ENCODE measurements at regions not wholly inside any gene's neighbourhood (a gene's known extent, or its start where the extent isn't known, plus 50 kb on each side); places are given as distances from the start of the nearest gene placed in this dataset.

DNA sequence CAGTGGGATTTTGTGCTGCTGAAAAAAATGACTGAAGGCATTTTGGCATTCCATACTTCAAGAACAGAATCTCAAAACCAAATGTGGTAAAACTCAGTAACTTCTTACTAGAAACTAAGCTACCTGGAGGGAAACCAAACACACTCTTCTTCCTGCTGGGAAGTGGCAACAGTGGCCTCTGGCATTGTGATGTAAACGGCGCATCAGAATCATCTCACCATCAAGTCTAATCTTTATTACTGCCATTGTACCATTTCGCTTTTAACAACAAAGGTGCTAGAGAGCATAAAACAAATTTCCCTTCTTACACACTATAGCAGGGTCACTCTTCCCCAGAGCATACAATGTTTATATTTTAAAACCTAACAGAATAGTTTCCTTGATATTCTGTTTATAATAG, 101.6 kb upstream of the CEP162 start:
- no peak for TF ChIP-seq MAZ (CRISPR knock-in tag; conservative IDR thresholded peaks at IDR 0.05 in 1 of 2, IDR thresholded peaks at IDR 0.05 in 1 of 2)
- TF ChIP-seq NCOA2 (IDR thresholded peaks at IDR 0.05; ENCODE audit: partially characterized antibody in 2 of 2), result no peak
- no peak for TF ChIP-seq REST (IDR thresholded peaks at IDR 0.05; ENCODE audit: borderline replicate concordance)
- no peak for TF ChIP-seq REST (CRISPR knock-in tag; IDR thresholded peaks at IDR 0.05; ENCODE audit: low read depth)
- no peak for TF ChIP-seq TBP (optimal IDR thresholded peaks at IDR 0.05; ENCODE audit: low read depth, low read length)
- TF ChIP-seq POLR2A (conservative IDR thresholded peaks at IDR 0.05), result no peak
- no peak for TF ChIP-seq SIN3A (IDR thresholded peaks at IDR 0.05; ENCODE audit: borderline replicate concordance in 2 of 2, control insufficient read depth in 1 of 2, low read depth in 2 of 2, low read length in 2 of 2)
- no peak for TF ChIP-seq EGR1 (conservative IDR thresholded peaks at IDR 0.05)
- TF ChIP-seq BACH1 (tag; IDR thresholded peaks at IDR 0.05), result no peak
- TF ChIP-seq CEBPB (tag; IDR thresholded peaks at IDR 0.05), result no peak

Data from K562 (cell line).